B cell (primary cell): ENCODE measurements at regions not wholly inside any gene's neighbourhood (a gene's known extent, or its start where the extent isn't known, plus 50 kb on each side); places are given as distances from the start of the nearest gene placed in this dataset.

Experiments
- ATAC-seq: fragments of 200-7000 bp; cut with Tn5 transposase; one replicate; pipeline ENCODE4 v1.10.0; 2021; ENCODE audit warnings: low read depth, mild to moderate bottlenecking, moderate number of reproducible peaks, moderate library complexity
- CTCF ChIA-PET: fragments of 350-600 bp; sonication (Branson Sonifier 250); formaldehyde crosslinking; loops from one replicate; lab custom pipeline; 2021; ENCODE audit warnings: antibody characterized with exemption, inconsistent platforms; lab: Charles Lee
- POLR2A ChIA-PET: fragments of 350-600 bp; sonication (Branson Sonifier 250); formaldehyde crosslinking; loops from one replicate; lab custom pipeline; 2021; ENCODE audit warnings: antibody characterized with exemption; lab: Charles Lee
- DNase-seq: peaks from one replicate; pipeline ENCODE4 v3.0.0; 2013
- H2AFZ ChIP-seq: 2 replicates; pipeline ENCODE4 v1.6.1; 2012; ENCODE audit warnings: mild to moderate bottlenecking, low read depth, low read length; ENCODE audit not compliant: insufficient read depth, poor library complexity, severe bottlenecking
- H3K27ac ChIP-seq, 2 donors: 1 replicate in 1 of 2; 2 replicates in 1 of 2; pipeline ENCODE4 v1.5.1; 2012 to 2013; ENCODE audit warnings: low read length in 2 of 2, mild to moderate bottlenecking in 2 of 2, moderate library complexity in 1 of 2
- H3K27me3 ChIP-seq, 4 experiments: fragments of 200-600 bp in 1 of 4; sonication (generic) in 1 of 4; replicated peaks in 1 of 4; 1 replicate in 2 of 4; 2 replicates in 2 of 4; pipeline versions ENCODE4 v1.6.1 to v1.7.0; 2013 to 2016; ENCODE audit warnings: low read length in 3 of 4, mild to moderate bottlenecking in 2 of 4, mixed read lengths in 1 of 4, moderate library complexity in 1 of 4; ENCODE audit not compliant: insufficient read depth in 4 of 4, control insufficient read depth in 3 of 4; ENCODE audit errors: control extremely low read depth in 1 of 4
- H3K36me3 ChIP-seq, 2 experiments: replicated peaks in 1 of 2; 1 replicate in 1 of 2; 2 replicates in 1 of 2; pipeline versions ENCODE4 v1.6.1 to v1.7.1; 2013; ENCODE audit warnings: low read length in 1 of 2; ENCODE audit not compliant: insufficient read depth in 2 of 2, control insufficient read depth in 1 of 2; ENCODE audit errors: control extremely low read depth in 1 of 2, extremely low read depth in 1 of 2
- H3K4me1 ChIP-seq, 2 donors: fragments of 200-600 bp in 1 of 2; sonication (generic) in 1 of 2; 1 replicate in 1 of 2; 2 replicates in 1 of 2; pipeline versions ENCODE4 v1.5.1 to v1.6.1; 2013 to 2017; ENCODE audit warnings: low read length in 2 of 2; ENCODE audit not compliant: control insufficient read depth in 2 of 2, insufficient read depth in 2 of 2
- H3K4me2 ChIP-seq: replicated peaks from 2 replicates; pipeline ENCODE3; 2012; ENCODE audit warnings: mild to moderate bottlenecking, low read depth, low read length; ENCODE audit not compliant: poor library complexity, severe bottlenecking
- H3K4me3 ChIP-seq, 5 experiments: fragments of 200-600 bp in 1 of 5; sonication (generic) in 1 of 5; 1 replicate in 3 of 5; 2 replicates in 2 of 5; pipeline versions ENCODE4 v1.5.1 to v1.7.0; 2011 to 2016; ENCODE audit warnings: low read length in 4 of 5, mild to moderate bottlenecking in 4 of 5, low read depth in 2 of 5, control low read depth in 1 of 5, moderate library complexity in 1 of 5; ENCODE audit not compliant: insufficient read depth in 1 of 5; ENCODE audit errors: control extremely low read depth in 1 of 5, extremely low read depth in 1 of 5
- H3K79me2 ChIP-seq: fragments of 200-600 bp; sonication (generic); one replicate; pipeline ENCODE4 v1.6.0; 2016; ENCODE audit warnings: low read length; ENCODE audit not compliant: control insufficient read depth, insufficient read depth
- H3K9ac ChIP-seq: fragments of 200-600 bp; sonication (generic); 2 replicates; pipeline ENCODE4 v1.6.1; 2017; ENCODE audit warnings: mild to moderate bottlenecking, low read length, moderate library complexity
- H3K9me3 ChIP-seq, 3 donors: one replicate each; pipeline versions ENCODE4 v1.6.1 to v1.7.1; 2013; ENCODE audit warnings: low read length in 2 of 3; ENCODE audit not compliant: control insufficient read depth in 2 of 3, insufficient read depth in 1 of 3; ENCODE audit errors: control extremely low read depth in 1 of 3
- H4K20me1 ChIP-seq: 2 replicates; pipeline ENCODE4 v1.6.0; 2012; ENCODE audit warnings: mild to moderate bottlenecking, low read length; ENCODE audit not compliant: insufficient read depth, control insufficient read depth, poor library complexity, severe bottlenecking
- H3K27ac Mint-ChIP-seq: one replicate; pipeline ENCODE4 v1.8.0; 2021; ENCODE audit warnings: mixed read lengths
- H3K27me3 Mint-ChIP-seq: one replicate; pipeline ENCODE4 v1.8.0; 2021; ENCODE audit warnings: mixed read lengths
- H3K4me1 Mint-ChIP-seq: one replicate; pipeline ENCODE4 v1.8.0; 2021; ENCODE audit warnings: mixed read lengths
- H3K4me3 Mint-ChIP-seq: one replicate; pipeline ENCODE4 v1.8.0; 2021; ENCODE audit warnings: mixed read lengths
- H3K9me3 Mint-ChIP-seq: one replicate; pipeline ENCODE4 v1.8.0; 2022; ENCODE audit warnings: mixed read lengths; ENCODE audit not compliant: insufficient read depth
- CTCF ChIP-seq: fragments of 200-600 bp; IDR thresholded peaks from one replicate; pipeline ENCODE4 v1.8.0; 2022; ENCODE audit warnings: antibody characterized with exemption, mild to moderate bottlenecking
- EZH2 ChIP-seq: IDR thresholded peaks from 2 replicates; pipeline ENCODE4 v1.6.1; 2012; ENCODE audit warnings: borderline replicate concordance, low read depth, mild to moderate bottlenecking, moderate library complexity, low read length; ENCODE audit not compliant: insufficient read depth, poor library complexity, severe bottlenecking
- WGBS: methylation state at CpG from one replicate; pipeline ENCODE4 v1.1.5; 2013; ENCODE audit warnings: missing lambda C conversion rate; ENCODE audit not compliant: insufficient coverage; 5-methylcytosine and 5-hydroxymethylcytosine counted together
- intact Hi-C: fragments of 100-400 bp; cut with micrococcal nuclease; formaldehyde crosslinking; loops from one replicate; pipeline ENCODE4 v1.10.0; 2022

DNA sequence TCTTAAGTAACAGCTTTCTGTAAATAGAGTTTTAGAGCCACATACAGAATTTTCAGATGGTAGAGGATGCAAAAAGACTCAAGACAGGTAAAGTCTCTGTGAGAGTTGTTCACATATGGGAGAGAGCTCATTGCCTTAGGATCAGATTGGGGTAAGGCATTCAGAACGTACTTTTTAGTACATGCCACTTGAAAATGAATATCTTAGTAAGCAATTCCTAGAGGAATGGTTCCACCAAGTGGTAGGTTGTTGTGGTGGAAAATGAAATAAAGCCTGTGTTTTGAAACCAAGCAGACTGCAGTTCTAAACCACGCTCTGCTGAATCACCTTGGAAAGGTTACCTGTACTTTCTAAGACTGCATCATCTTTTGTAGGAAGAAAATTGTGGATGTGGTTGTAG lies 547.0 kb upstream of the LCORL start:
- peaks cover 6% of the 10 kb centered on the region for H3K9me3 Mint-ChIP-seq
- H3K4me1 ChIP-seq = no peaks in the 10 kb centered on the region
- no peak overlapping the region for H3K27ac ChIP-seq
- 75% methylated on average over 2 of the region's 2 CpGs for WGBS
- no peaks in the 10 kb centered on the region for H3K27me3 ChIP-seq
- H3K27ac Mint-ChIP-seq = no peak overlapping the region
- H3K4me3 Mint-ChIP-seq = no peak overlapping the region
- ChIA-PET POLR2A (no interaction called here), CTCF (no interaction called here)
- H3K79me2 ChIP-seq = no peaks in the 10 kb centered on the region
- H3K9me3 ChIP-seq = no peaks in the 10 kb centered on the region
- H3K36me3 ChIP-seq = no peaks in the 10 kb centered on the region
- H3K4me1 Mint-ChIP-seq = no peaks in the 10 kb centered on the region
- no peak overlapping the region for H2AFZ ChIP-seq
- no peak for ATAC-seq
- no peak overlapping the region for H3K9ac ChIP-seq
- intact Hi-C loops = no loop called here
- H3K4me3 ChIP-seq = no peak overlapping the region
- H3K27me3 Mint-ChIP-seq = peaks cover 4% of the 10 kb centered on the region
- no peaks in the 10 kb centered on the region for H4K20me1 ChIP-seq
- no peak overlapping the region for H3K4me2 ChIP-seq
- no peak for TF ChIP-seq CTCF
- no peak for TF ChIP-seq EZH2
- DNase-seq = no peak

DNA sequence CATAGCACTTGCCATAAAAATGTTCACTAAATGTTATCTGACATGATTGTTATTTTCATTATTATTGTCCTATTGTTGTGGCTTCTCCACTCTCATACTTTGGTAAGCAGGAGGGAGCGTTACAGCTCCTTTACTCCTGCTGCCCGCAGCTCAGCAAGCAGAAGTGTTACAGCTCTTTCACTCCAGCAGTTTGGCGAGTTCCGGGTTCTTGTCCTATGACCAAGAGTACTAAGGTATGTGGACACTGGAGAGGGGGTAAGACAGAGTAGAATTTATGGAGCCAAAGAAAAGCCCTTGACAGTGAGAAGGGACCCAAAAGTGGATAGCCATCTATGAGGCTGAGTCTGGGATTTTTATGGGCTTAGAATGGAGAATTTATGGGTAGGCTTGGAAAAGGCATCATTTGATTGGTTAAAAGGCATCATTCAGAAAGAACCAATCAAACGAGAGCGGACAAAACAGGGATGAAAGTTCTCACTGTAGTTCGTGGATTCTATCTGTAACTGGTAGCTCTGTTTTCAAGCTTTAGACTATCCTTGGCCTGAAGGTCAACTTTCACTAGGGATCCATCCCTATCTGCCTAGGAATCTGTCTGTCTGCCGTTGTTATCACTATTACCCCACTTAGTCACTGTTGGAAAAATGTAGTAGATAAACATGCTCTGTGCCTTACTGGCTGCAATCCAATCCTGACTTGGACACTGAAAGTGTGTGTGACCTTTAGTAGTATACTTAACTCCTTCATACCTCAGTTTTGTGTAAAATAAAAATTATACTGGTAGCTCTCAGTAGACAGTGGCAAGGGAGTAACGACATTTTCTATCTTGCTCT lies 545.6 kb upstream of the LCORL start:
- no peak overlapping the region for H3K9ac ChIP-seq
- POLR2A ChIA-PET = no interaction called here

More for the DNA sequence above, 545.6 kb upstream of the LCORL start:
- no peak overlapping the region for H3K4me3 ChIP-seq
- WGBS = 93% methylated on average over 6 of the region's 9 CpGs
- no peaks in the 10 kb centered on the region for H3K79me2 ChIP-seq
- Mint-ChIP-seq H3K27ac (no peak overlapping the region), H3K4me1 (no peaks in the 10 kb centered on the region), H3K4me3 (no peak overlapping the region), H3K27me3 (peaks cover under 1% of the 10 kb centered on the region), H3K9me3 (peaks cover 9% of the 10 kb centered on the region)
- TF ChIP-seq CTCF (no peak), EZH2 (no peak)
- CTCF ChIA-PET = no interaction called here
- no peaks in the 10 kb centered on the region for H4K20me1 ChIP-seq
- no peaks in the 10 kb centered on the region for H3K9me3 ChIP-seq
- no peak for DNase-seq
- no peak overlapping the region for H2AFZ ChIP-seq
- H3K27ac ChIP-seq = no peak overlapping the region
- intact Hi-C loops = no loop called here
- no peaks in the 10 kb centered on the region for H3K4me1 ChIP-seq
- H3K36me3 ChIP-seq = no peaks in the 10 kb centered on the region
- H3K27me3 ChIP-seq = no peaks in the 10 kb centered on the region
- no peak for ATAC-seq
- no peak overlapping the region for H3K4me2 ChIP-seq
